Subcutaneous abdominal adipose tissue (tissue), 5 donors: ENCODE measurements at regions not wholly inside any gene's neighbourhood (a gene's known extent, or its start where the extent isn't known, plus 50 kb on each side); places are given as distances from the start of the nearest gene placed in this dataset.
"Not testable (repeated sequence)": the region's sequence is repeated elsewhere in the genome, so short reads cannot be mapped to it uniquely, and the experiment has no call there.

Experiments used
- H3K27ac ChIP-seq: one replicate; pipeline ENCODE4 v1.7.0; 2013; ENCODE audit warnings: low read depth, mild to moderate bottlenecking, inconsistent platforms, low read length, moderate library complexity
- H3K27me3 ChIP-seq, 5 donors: one replicate each; pipeline ENCODE4 v1.7.0; 2013; ENCODE audit warnings: low read length in 5 of 5, inconsistent platforms in 1 of 5; ENCODE audit not compliant: control insufficient read depth in 5 of 5, insufficient read depth in 4 of 5
- H3K36me3 ChIP-seq, 5 donors: one replicate each; pipeline ENCODE4 v1.7.0; 2013; ENCODE audit warnings: low read length in 5 of 5; ENCODE audit not compliant: control insufficient read depth in 5 of 5, insufficient read depth in 5 of 5
- H3K4me1 ChIP-seq, 5 donors: one replicate each; pipeline ENCODE4 v1.7.0; 2013; ENCODE audit warnings: low read length in 5 of 5, mild to moderate bottlenecking in 3 of 5, moderate library complexity in 1 of 5; ENCODE audit not compliant: control insufficient read depth in 5 of 5, insufficient read depth in 5 of 5
- H3K4me3 ChIP-seq, 5 donors: one replicate each; pipeline ENCODE4 v1.7.0; 2013; ENCODE audit warnings: low read length in 5 of 5, low read depth in 1 of 5
- H3K9ac ChIP-seq, 5 donors: one replicate each; pipeline ENCODE4 v1.7.0; 2013; ENCODE audit warnings: low read length in 5 of 5, mild to moderate bottlenecking in 4 of 5, moderate library complexity in 3 of 5
- H3K9me3 ChIP-seq, 5 donors: one replicate each; pipeline ENCODE4 v1.7.0; 2013; ENCODE audit warnings: low read length in 5 of 5; ENCODE audit not compliant: control insufficient read depth in 5 of 5
- donor health status: healthy.
- donor health status: healthy.
- donor health status: healthy.
- donor health status: healthy.
- donor health status: healthy.

DNA sequence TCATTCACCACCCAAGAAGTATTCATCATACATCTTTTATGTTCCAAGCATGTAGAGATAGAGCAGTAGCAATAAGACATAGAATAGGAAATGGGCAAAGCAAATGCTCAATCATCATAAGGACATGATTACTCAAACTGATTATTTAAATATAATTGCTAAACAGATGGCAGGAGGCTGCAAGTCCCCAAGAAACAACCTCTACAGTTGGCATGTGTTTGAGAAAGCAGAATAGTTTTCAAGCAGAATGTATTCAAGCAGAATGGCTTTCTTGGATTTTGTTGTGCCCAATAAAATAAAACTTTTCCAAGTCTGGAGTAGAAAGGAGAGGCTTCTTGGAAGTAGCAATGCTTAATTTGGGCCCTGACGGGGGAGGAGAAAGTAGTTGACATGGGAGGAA is 86.5 kb upstream of the SYN3 start:
- no peaks in the 10 kb centered on the region for H3K27me3 ChIP-seq
- H3K4me3 ChIP-seq, result no peak overlapping the region
- peaks cover 0 to 4% (median under 1%) of the 10 kb centered on the region in 5 donors for H3K9me3 ChIP-seq

DNA sequence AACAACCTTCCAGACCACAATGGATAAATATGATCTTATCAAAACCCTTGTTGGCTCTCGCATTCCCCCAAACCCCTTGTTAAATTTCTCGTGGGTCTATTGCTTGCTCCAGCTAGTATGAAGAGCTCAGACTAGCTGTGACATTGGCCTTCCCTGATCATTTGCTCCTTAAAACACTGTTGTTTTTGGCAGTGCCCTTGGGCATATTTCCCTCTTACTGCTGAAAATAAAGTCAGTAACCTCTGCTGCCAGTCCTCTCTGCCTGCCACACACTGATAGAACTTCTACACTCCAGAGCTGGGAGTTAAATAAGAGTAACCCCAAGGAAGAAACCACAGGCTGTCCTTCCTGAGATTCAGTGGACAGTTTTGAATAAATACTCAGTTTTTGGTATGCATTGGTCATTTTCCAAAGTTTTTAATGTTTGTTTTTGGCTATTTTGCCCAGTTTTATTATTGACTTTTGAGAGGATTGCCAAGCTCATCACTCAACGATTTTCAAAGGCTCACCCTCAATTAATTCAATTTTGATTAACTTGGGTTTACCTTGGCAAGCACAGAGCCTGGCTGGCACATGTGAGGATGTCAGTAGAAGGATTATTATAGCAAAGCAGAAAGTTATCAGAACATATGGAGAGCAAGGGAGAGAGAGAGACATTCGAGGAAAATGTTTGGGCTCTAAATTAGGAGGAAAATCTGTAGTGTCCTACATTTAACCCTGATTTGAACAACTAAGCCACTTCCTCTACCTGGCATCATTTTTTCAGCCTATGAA is 84.3 kb upstream of the SYN3 start:
- no peaks in the 10 kb centered on the region for H3K36me3 ChIP-seq
- no peak overlapping the region for H3K4me3 ChIP-seq
- H3K27me3 ChIP-seq, result no peaks in the 10 kb centered on the region

More for the DNA sequence above, 86.5 kb upstream of the SYN3 start:
- Histone ChIP-seq H3K36me3 (no peaks in the 10 kb centered on the region), H3K27ac (no peak overlapping the region), H3K4me1 (no peaks in the 10 kb centered on the region), H3K9ac (no peak overlapping the region)

DNA sequence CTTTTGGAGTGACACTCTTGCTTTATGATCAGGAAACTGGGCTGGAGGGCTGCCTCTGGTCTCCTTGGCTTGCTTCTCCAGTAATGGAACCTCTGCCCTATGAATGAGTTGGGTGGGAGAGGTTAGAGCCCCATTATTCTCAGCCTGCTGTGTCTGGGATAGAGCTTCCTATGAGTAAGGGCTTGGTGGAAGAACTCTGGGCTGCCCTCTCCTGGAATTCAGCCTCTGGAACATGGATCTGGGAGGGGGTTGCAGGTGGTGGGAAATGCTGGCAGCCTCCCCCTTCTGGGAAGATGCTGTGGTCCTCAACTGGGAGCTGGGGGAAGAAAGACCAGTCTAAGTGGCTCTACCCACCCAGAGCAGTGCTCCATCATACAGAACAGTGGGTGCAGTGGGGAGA is 81.8 kb upstream of the SYN3 start:
- H3K4me3 ChIP-seq, result no peak overlapping the region
- H3K9ac ChIP-seq, result no peak overlapping the region
- H3K36me3 ChIP-seq, result no peaks in the 10 kb centered on the region
- no peaks in the 10 kb centered on the region for H3K27me3 ChIP-seq
- H3K9me3 ChIP-seq, result peaks cover 2 to 17% (median 5%) of the 10 kb centered on the region in 5 donors
- no peaks in the 10 kb centered on the region for H3K4me1 ChIP-seq
- no peak overlapping the region for H3K27ac ChIP-seq

More for the DNA sequence above, 84.3 kb upstream of the SYN3 start:
- no peaks in the 10 kb centered on the region for H3K4me1 ChIP-seq
- no peak overlapping the region for H3K9ac ChIP-seq
- peaks cover 0 to 11% (median 5%) of the 10 kb centered on the region in 5 donors for H3K9me3 ChIP-seq
- H3K27ac ChIP-seq, result no peak overlapping the region

DNA sequence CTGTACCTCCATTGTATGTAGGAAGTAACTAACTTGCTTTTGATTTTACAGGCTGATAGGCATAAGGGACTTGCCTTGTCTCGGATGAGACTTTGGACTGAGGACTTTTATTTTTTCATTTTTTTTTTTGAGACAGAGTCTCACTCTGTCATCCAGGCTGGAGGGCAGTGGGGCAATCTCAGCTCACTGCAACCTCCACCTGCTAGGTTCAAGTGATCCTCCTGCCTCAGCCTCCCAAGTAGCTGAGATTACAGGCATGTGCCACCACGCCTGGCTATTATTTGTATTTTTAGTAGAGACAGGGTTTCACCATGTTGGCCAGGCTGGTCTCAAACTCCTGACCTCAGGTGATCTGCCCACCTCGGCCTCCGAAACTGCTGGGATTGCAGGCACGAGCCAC is 80.2 kb upstream of the SYN3 start:
- not testable (repeated sequence) for H3K4me3 ChIP-seq, H3K27ac ChIP-seq
- peaks cover 2 to 17% (median 5%) of the 10 kb centered on the region in 5 donors for H3K9me3 ChIP-seq

DNA sequence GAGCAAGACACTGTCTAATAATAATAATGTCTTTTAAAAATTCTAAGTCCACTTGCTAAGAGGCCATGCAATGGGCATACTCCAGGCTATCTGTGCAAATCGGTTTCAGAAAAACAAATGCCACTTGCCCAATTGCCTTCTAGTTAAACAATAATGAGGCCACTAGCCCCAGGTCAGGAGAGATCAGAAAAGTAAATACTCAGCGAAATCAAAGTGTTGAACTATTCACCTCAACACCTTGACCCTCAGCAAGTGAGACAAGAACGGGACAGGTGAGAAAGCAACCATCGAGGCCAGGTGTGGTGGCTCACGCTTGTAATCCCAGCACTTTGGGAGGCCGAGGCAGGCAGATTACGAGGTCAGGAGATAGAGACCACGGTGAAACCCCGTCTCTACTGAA is 72.3 kb upstream of the SYN3 start:
- Histone ChIP-seq H3K36me3 (no peaks in the 10 kb centered on the region), H3K27ac (no peak overlapping the region), H3K9ac (no peak overlapping the region), H3K4me1 (no peaks in the 10 kb centered on the region), H3K9me3 (no peaks in the 10 kb centered on the region), H3K27me3 (peaks cover 0 to 4% (median 0%) of the 10 kb centered on the region in 5 donors), H3K4me3 (no peak overlapping the region)

More for the DNA sequence above, 80.2 kb upstream of the SYN3 start:
- not testable (repeated sequence) for H3K36me3 ChIP-seq, H3K9ac ChIP-seq, H3K27me3 ChIP-seq, H3K4me1 ChIP-seq

DNA sequence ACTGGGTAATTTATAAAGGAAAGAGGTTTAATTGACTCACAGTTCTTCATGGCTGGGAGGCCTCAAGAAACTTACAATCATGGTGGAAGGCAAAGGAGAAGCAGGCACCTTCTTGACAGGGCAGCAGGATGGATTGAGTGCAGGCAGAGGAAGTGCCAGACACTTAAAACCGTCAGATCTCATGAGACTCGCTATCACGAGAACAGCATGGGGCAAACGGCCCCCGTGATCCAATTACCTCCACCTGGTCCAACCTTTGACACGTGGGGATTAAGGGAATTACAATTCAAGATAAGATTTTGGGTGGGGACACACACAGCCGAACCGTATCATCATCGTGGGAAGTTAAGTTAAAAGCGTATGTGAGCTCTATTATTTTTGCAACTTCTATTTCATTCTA is 71.4 kb upstream of the SYN3 start:
- H3K4me3 ChIP-seq, result no peak overlapping the region
- H3K27me3 ChIP-seq, result peaks cover 0 to 4% (median 0%) of the 10 kb centered on the region in 5 donors
- H3K36me3 ChIP-seq, result no peaks in the 10 kb centered on the region

DNA sequence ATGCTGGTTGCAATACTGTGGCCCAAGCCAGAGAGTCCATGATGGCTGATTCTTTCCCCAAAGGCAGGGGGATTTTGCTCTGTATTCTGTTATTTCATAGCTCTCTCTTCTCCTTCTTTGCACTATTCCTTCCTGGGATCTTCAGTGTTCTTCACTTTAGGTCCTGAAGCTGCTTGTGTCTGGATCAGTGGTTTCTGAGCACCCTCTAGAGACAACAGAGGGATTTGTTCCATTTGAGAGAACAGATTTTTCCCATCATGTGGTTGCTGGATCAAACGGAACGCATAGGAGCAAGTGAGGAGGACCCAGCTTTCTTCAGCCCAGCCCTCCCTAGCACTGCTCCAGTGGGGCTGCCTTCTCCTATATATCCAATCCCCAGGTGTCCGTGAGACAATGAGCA is 68.7 kb upstream of the SYN3 start:
- peaks cover 0 to 4% (median 0%) of the 10 kb centered on the region in 5 donors for H3K27me3 ChIP-seq

More for the DNA sequence above, 71.4 kb upstream of the SYN3 start:
- Histone ChIP-seq H3K9ac (no peak overlapping the region), H3K9me3 (no peaks in the 10 kb centered on the region), H3K27ac (no peak overlapping the region), H3K4me1 (no peaks in the 10 kb centered on the region)

DNA sequence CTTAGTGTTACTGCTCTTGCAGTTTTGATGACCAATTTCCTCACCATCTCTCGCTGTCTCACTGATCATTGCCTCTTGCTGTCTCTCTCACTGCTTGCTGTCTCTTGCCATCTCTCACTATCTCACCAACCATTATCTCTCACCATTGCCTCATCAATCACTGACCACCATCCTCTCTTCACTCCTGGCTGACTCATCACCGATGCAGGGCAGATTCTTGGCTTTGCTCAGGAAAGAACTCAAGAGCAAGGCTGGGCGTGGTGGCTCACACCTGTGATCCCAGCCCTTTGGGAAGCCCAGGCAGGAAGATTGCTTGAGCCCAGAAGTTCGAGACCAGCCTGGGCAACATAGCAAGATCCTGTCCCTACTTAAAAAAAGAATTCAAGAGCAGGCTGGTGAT is 66.3 kb upstream of the SYN3 start:
- no peak overlapping the region for H3K27ac ChIP-seq
- peaks cover 0 to 6% (median 0%) of the 10 kb centered on the region in 5 donors for H3K4me1 ChIP-seq
- H3K27me3 ChIP-seq, result peaks cover 0 to 4% (median 0%) of the 10 kb centered on the region in 5 donors
- no peak overlapping the region for H3K9ac ChIP-seq
- H3K9me3 ChIP-seq, result peaks cover 0 to 3% (median 0%) of the 10 kb centered on the region in 5 donors
- H3K36me3 ChIP-seq, result no peaks in the 10 kb centered on the region
- H3K4me3 ChIP-seq, result no peak overlapping the region

More for the DNA sequence above, 68.7 kb upstream of the SYN3 start:
- Histone ChIP-seq H3K9me3 (peaks cover 0 to 3% (median 0%) of the 10 kb centered on the region in 5 donors), H3K4me1 (peaks cover 0 to 6% (median 0%) of the 10 kb centered on the region in 5 donors), H3K4me3 (no peak overlapping the region), H3K27ac (no peak overlapping the region), H3K9ac (no peak overlapping the region), H3K36me3 (no peaks in the 10 kb centered on the region)

DNA sequence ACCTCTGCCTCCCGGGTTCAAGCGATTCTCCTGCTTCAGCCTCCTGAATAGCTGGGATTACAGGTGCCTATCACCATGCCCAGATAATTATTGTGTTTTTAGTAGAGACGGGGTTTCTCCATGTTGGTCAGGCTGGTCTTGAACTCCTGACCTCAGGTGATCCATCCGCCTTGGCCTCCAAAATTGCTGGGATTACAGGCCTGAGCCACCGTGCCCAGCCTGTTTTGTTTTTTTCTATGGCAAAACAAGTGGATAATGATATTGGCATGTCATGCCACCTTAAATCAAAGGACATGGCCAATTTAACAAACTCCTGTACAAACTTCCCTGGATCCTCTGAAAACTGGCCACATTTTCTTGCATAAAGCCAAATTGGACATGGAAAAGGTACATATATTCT is 64.3 kb upstream of the SYN3 start:
- not testable (repeated sequence) for H3K4me3 ChIP-seq, H3K9me3 ChIP-seq, H3K9ac ChIP-seq, H3K27me3 ChIP-seq, H3K36me3 ChIP-seq, H3K4me1 ChIP-seq, H3K27ac ChIP-seq

DNA sequence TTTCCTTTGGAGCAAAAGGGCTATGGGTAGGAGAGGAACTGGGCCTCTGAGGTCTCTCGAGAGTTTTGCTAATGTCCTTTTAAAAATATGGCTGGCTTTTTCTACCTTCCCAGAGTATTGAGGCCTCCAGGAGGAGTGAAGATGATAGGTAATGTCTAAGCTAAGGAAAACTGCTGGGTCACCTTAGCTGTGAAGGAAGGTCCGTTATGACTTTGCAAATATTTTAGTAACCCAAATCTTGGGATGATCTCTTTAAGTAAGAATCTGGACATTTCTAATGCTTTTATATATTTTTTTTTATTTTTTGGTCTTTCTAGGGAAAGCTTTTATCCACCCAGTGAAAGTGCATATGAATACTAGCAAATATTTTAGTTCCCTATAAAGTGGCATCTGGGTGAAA is 60.9 kb upstream of the SYN3 start:
- Histone ChIP-seq H3K9ac (no peak overlapping the region), H3K9me3 (no peaks in the 10 kb centered on the region), H3K4me3 (no peak overlapping the region), H3K27me3 (peaks cover 0 to 2% (median 0%) of the 10 kb centered on the region in 5 donors), H3K36me3 (no peaks in the 10 kb centered on the region), H3K4me1 (peaks cover 0 to 6% (median 0%) of the 10 kb centered on the region in 5 donors), H3K27ac (no peak overlapping the region)
